ENCODE measurements at regions not wholly inside any gene's neighbourhood (a gene's known extent, or its start where the extent isn't known, plus 50 kb on each side); places are given as distances from the start of the nearest gene placed in this dataset.

DNA sequence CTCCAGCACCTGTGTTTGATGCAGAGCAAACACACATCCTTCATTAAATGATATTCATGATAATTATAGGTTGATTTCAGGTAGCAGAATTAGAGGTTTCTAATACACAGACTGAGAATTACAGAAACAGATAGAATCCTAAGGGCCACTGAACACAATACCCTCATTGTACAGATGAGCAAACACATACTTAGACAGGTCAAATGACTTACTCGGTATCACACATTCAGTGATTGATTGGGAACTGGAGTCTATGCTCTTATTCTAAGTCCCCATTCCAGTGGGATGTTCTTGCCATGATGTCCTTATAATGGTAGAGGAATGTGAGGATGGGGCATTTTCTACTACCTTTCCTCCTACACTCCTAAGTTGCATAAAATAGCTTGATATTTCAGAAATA is 70.8 kb downstream of the DCAF8L1 start:
- TF ChIP-seq, protein P1, sequence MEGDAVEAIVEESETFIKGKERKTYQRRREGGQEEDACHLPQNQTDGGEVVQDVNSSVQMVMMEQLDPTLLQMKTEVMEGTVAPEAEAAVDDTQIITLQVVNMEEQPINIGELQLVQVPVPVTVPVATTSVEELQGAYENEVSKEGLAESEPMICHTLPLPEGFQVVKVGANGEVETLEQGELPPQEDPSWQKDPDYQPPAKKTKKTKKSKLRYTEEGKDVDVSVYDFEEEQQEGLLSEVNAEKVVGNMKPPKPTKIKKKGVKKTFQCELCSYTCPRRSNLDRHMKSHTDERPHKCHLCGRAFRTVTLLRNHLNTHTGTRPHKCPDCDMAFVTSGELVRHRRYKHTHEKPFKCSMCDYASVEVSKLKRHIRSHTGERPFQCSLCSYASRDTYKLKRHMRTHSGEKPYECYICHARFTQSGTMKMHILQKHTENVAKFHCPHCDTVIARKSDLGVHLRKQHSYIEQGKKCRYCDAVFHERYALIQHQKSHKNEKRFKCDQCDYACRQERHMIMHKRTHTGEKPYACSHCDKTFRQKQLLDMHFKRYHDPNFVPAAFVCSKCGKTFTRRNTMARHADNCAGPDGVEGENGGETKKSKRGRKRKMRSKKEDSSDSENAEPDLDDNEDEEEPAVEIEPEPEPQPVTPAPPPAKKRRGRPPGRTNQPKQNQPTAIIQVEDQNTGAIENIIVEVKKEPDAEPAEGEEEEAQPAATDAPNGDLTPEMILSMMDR (IDR thresholded peaks at IDR 0.05; ENCODE audit: insufficient read depth, low read depth, low read length): no peak
- no peak for TF ChIP-seq EZH2 (IDR thresholded peaks at IDR 0.05; ENCODE audit: insufficient read depth, low read length)

Data from astrocyte (in vitro differentiated cells and primary cell).